ENCODE measurements at regions not wholly inside any gene's neighbourhood (a gene's known extent, or its start where the extent isn't known, plus 50 kb on each side); places are given as distances from the start of the nearest gene placed in this dataset.

- no peak for TF ChIP-seq POLR2A (IDR thresholded peaks at IDR 0.05)
- TF ChIP-seq EP300 (IDR thresholded peaks at IDR 0.05), result no peak
- no peak for TF ChIP-seq CTCF (IDR thresholded peaks at IDR 0.05)
Observed at GRCh38 chr18:51727780-51728179, 530.3 kb upstream of the MEX3C start.
